UCSD-AML1 (cell line): ENCODE measurements at regions not wholly inside any gene's neighbourhood (a gene's known extent, or its start where the extent isn't known, plus 50 kb on each side); places are given as distances from the start of the nearest gene placed in this dataset.

Source experiments
- DNase-seq: peaks from one replicate; lab custom pipeline; 2025; ENCODE audit not compliant: unreplicated experiment; lab: John Stamatoyannopoulos, UW

- no peak for DNase-seq
Observed at GRCh38 chr12:60981473-60981872, 1278.7 kb upstream of the USP15 start.

- DNase-seq = no peak
Observed at GRCh38 chr12:60992087-60992486, 1268.1 kb upstream of the USP15 start.

GRCh38 chr12:60995256-60995825, 1264.9 kb upstream of the USP15 start:
- DNase-seq = no peak

- DNase-seq = no peak
Observed at GRCh38 chr12:60997869-60998378, 1262.3 kb upstream of the USP15 start.

GRCh38 chr12:61009192-61009591, 1251.0 kb upstream of the USP15 start:
- DNase-seq = no peak

- no peak for DNase-seq
Observed at GRCh38 chr12:61011767-61012423, 1248.3 kb upstream of the USP15 start.

GRCh38 chr12:61018571-61018970, 1241.6 kb upstream of the USP15 start:
- no peak for DNase-seq

- DNase-seq = no peak
Observed at GRCh38 chr12:61023231-61023630, 1237.0 kb upstream of the USP15 start.

GRCh38 chr12:61029516-61029915, 1230.7 kb upstream of the USP15 start:
- no peak for DNase-seq

GRCh38 chr12:61037792-61038191, 1222.4 kb upstream of the USP15 start:
- DNase-seq = no peak

GRCh38 chr12:61043838-61044237, 1216.4 kb upstream of the USP15 start:
- DNase-seq = no peak

GRCh38 chr12:61044766-61045165, 1215.4 kb upstream of the USP15 start:
- DNase-seq = no peak

GRCh38 chr12:61070640-61071414, 1189.4 kb upstream of the USP15 start:
- DNase-seq = no peak

- no peak for DNase-seq
Observed at GRCh38 chr12:61072717-61073116, 1187.5 kb upstream of the USP15 start.

GRCh38 chr12:61095111-61095510, 1165.1 kb upstream of the USP15 start:
- no peak for DNase-seq

GRCh38 chr12:61098031-61098580, 1162.1 kb upstream of the USP15 start:
- no peak for DNase-seq

GRCh38 chr12:61107118-61107517, 1153.1 kb upstream of the USP15 start:
- DNase-seq = no peak

- no peak for DNase-seq
Observed at GRCh38 chr12:61111218-61111617, 1149.0 kb upstream of the USP15 start.

- no peak for DNase-seq
Observed at GRCh38 chr12:61137677-61138414, 1122.4 kb upstream of the USP15 start.

- DNase-seq = no peak
Observed at GRCh38 chr12:61138415-61138759, 1121.8 kb upstream of the USP15 start.

GRCh38 chr12:61161961-61162360, 1098.2 kb upstream of the USP15 start:
- DNase-seq = no peak
